Epithelial cell of proximal tubule (primary cell): ENCODE measurements at regions not wholly inside any gene's neighbourhood (a gene's known extent, or its start where the extent isn't known, plus 50 kb on each side); places are given as distances from the start of the nearest gene placed in this dataset.

Experiments
- DNase-seq: peaks from one replicate; pipeline ENCODE4 v3.0.0-alpha.2; 2011; ENCODE audit warnings: low read depth
- H3K4me3 ChIP-seq: 2 replicates; pipeline ENCODE4 v1.5.1; 2011; ENCODE audit warnings: low read depth, mild to moderate bottlenecking, low read length
- TF ChIP-seq, protein P1 (sequence below): conservative IDR thresholded peaks from 2 replicates; pipeline ENCODE4 v1.5.1; 2012; ENCODE audit warnings: low read depth, mild to moderate bottlenecking, low read length

DNA sequence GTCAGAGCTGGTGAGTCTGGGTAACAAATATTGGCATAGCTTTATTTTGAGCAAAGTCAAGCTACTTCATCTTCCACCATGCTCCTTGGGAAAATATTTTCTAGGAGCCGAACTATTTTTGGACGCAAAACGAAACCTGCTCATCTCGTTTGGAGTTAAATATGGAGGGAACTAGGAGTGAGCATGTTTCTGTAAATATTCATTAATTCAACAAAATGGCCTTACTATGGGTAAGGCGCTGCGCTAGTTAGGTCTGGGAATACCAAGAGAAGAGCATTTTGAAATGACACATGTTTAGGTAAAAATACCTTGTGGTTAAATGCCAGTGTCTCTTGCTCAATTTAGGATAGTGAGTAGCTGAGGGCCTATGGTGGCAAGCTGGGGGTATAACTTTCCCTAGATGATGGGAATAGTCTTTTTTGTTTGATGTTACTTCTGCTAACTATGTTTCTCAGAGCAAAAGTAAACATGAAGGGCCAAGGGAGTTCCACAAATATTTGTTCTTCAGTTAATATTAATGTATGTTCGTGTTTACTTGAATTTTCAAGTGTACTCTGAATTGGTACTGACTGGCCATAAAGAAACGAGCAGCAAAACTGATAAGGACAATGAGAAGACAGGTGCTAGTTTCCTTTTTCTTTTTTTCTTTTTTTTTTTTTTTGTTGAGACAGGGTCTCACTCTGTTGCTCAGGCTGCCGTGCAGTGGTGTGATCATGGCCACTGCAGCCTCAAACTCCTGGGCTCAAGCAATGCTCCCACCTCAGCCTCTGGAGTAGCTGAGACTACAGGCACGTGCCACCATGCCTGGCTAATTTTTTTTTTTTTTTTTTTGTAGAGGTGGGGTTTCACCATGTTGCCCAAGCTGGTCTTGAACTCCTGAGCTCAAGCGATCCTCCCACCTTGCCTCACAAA lies 77.7 kb downstream of the MAP1LC3B2 start:
- H3K4me3 ChIP-seq = no peak overlapping the region
- TF ChIP-seq, protein P1, sequence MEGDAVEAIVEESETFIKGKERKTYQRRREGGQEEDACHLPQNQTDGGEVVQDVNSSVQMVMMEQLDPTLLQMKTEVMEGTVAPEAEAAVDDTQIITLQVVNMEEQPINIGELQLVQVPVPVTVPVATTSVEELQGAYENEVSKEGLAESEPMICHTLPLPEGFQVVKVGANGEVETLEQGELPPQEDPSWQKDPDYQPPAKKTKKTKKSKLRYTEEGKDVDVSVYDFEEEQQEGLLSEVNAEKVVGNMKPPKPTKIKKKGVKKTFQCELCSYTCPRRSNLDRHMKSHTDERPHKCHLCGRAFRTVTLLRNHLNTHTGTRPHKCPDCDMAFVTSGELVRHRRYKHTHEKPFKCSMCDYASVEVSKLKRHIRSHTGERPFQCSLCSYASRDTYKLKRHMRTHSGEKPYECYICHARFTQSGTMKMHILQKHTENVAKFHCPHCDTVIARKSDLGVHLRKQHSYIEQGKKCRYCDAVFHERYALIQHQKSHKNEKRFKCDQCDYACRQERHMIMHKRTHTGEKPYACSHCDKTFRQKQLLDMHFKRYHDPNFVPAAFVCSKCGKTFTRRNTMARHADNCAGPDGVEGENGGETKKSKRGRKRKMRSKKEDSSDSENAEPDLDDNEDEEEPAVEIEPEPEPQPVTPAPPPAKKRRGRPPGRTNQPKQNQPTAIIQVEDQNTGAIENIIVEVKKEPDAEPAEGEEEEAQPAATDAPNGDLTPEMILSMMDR = no peak
- no peak for DNase-seq

DNA sequence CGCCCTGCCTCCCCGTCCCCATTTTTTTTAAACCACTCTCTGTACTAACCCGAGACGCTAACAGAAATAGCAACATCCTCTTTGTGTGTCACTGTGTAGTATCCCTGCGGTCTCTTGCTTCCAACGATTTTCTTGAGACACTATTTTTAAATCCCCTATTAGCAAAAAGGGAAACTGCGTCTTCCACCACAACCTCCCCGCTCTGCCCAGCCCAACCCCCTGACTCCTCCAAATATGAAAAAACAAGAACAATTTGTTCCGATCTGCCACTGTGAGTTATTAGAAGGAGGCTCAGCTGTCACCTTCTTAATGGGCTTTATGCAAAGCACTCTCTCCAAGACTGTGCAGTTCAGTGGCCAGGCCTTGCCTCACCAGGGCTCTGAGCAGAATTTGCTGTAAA lies 76.3 kb downstream of the MAP1LC3B2 start:
- H3K4me3 ChIP-seq = no peak overlapping the region
- no peak for DNase-seq
- TF ChIP-seq, protein P1 = no peak

DNA sequence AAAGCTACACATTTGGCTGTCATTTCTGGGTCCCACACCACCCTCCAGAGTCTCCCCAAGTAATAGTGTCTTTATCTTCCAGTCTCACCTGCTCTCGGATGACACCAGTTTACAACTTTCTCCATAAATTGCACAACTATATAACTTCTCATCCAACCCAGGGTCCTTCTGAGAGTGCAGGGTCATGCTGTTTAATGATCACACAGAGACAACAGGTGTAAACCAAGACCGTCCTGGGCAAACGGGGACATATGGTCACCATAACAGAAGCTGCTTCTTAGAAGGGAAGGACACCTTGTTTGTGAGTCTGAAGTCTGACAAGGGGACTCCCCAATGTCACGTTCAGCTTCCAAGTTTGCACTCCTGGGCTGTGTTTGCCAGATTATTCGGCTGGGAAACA lies 74.3 kb downstream of the MAP1LC3B2 start:
- no peak overlapping the region for H3K4me3 ChIP-seq
- no peak for DNase-seq
- TF ChIP-seq, protein P1 = no peak

DNA sequence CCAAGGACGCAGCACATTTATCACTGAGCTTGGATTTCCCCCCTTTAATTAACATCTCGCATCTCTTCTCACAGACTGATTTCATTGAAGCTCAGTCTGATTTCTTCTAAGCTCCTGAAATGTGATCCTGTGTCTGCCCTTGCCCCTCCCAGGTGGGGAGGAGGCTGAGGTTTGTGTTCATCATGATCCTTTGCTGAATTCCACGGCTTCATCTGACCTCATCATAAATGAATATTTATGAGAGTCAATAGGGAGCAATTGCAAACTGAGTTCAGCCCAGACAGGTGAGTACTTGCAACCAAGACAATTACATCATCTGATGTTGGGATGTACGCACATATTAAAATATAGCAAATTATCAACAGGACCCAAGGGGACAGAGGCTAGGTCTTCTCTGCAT lies 72.4 kb downstream of the MAP1LC3B2 start:
- TF ChIP-seq, protein P1 = no peak
- no peak overlapping the region for H3K4me3 ChIP-seq
- DNase-seq = no peak

DNA sequence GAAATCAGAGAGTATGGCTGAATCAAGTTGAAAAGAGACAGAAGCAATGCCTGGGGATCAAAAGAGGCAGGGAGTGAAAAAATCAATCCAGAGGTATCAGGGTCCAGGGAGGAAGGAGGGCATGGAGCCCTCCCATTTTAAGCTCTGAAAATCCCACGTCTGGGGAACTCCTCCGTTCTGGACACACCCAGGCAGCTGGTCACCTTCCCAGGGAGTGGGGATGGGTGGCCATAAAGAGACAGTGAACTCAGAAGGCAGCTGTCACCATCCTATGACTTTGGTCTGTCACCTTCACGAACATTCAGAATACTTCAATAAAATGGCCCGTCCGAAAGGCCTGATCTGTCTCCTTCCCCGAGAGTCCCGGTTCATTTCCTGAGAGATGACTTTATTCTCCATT lies 71.6 kb downstream of the MAP1LC3B2 start:
- TF ChIP-seq, protein P1 = no peak
- no peak overlapping the region for H3K4me3 ChIP-seq
- no peak for DNase-seq

DNA sequence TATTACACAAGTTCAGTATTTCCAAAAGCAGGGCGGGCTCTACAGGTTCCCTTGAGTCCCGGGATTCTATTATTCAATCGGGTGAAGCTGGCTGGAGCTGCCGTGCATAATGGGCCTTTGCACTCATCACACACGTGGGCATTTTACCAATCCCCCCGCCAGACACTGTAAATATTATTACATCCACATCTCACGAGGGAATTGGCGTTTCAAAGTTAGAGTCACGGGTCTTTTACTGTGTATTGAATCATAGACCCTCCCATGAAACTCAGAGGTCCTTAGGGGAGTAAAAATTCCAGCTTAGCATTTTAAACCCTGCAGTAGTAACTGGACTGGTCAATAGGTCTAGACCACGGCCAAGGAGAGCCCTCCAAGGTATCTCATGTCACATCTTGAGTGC lies 70.3 kb downstream of the MAP1LC3B2 start:
- no peak overlapping the region for H3K4me3 ChIP-seq
- TF ChIP-seq, protein P1 = no peak
- no peak for DNase-seq

DNA sequence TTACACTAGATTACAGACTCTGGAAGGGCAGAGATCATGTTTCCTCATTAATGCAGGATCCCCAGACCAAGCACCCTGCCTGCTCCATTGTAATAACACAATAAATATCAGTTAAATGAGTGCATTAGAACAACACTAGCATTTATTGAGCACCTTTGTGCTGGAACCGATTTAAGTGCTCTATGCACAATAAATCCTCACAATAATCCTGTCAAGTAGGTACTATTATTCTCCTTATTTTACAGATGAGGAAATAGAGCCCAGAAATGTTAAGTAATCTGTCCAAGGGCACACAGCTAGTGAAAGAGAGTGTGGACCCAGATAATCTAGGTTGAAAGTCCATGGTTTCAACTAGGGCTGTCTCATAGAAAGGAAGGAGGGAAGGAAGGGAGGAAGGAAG lies 69.8 kb downstream of the MAP1LC3B2 start:
- TF ChIP-seq, protein P1 = no peak
- no peak overlapping the region for H3K4me3 ChIP-seq
- DNase-seq = no peak
